Pulmonary artery endothelial cell (primary cell): ENCODE measurements at regions not wholly inside any gene's neighbourhood (a gene's known extent, or its start where the extent isn't known, plus 50 kb on each side); places are given as distances from the start of the nearest gene placed in this dataset.
A peak's percentile ranks its signal among the peaks of the same experiment; 100 is the strongest.

ENCODE experiments used
- DNase-seq: peaks from one replicate; pipeline ENCODE4 v3.0.0-alpha.2; 2011; ENCODE audit warnings: low read depth, low spot score

DNA sequence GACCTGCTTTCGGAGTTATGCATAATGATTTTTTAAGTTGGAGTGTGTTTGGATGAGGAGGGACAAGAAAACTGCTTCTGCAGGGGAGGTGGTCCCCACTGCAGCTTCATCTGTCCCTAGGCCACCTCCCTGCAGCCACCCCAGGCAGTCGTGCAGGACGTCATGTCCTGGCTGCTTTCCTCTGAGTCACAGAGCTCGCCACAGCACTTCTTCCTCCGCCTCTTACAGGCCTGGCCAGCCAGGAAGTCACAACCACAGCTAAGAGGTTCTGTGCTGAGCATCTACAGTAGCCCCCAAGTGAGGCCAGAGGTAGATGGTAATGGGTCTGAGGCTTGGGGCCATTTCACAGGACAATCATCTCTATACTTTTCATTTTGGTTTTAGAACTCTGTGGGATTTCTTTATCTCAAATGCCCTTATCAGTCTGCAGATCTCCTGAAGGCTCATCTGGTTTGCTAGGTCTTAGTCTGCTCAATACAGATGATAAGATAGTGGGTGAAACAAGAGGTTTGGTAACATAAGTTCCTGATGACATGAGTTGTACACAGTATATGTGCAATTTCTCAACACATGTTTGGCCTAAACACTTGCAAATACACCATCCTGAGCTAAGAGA, 106.4 kb downstream of the ARF6 start:
- DNase-seq: peak; percentile 44

DNA sequence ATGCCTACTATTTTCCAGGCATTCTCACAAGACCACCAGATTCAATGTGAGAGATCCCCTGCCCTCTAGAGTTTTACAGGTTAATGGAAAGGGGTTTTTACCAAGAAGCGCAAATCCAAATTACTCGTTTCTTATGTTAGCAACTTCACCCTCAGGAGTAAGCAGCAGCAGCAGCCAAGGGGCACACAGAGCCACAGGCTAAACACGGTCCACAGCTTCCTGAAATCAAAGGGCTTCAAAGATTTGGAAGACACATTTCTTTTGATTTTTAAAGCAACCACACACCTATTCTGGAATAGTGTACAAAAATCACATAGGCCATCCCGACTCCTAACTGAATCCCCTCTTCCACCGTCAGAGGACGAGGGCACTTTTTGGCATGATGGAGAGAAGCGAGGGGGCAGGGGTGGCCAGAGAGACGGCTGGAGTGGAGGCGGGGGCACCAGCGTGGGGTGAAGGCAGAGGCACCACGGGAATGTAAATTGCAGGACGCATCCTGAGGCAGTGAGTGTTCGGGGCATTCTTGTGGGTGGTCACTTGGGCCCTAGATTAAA, 107.0 kb downstream of the ARF6 start:
- DNase-seq: no peak

GRCh38 chr14:50000380-50001150, 107.7 kb downstream of the ARF6 start:
- DNase-seq: no peak

DNA sequence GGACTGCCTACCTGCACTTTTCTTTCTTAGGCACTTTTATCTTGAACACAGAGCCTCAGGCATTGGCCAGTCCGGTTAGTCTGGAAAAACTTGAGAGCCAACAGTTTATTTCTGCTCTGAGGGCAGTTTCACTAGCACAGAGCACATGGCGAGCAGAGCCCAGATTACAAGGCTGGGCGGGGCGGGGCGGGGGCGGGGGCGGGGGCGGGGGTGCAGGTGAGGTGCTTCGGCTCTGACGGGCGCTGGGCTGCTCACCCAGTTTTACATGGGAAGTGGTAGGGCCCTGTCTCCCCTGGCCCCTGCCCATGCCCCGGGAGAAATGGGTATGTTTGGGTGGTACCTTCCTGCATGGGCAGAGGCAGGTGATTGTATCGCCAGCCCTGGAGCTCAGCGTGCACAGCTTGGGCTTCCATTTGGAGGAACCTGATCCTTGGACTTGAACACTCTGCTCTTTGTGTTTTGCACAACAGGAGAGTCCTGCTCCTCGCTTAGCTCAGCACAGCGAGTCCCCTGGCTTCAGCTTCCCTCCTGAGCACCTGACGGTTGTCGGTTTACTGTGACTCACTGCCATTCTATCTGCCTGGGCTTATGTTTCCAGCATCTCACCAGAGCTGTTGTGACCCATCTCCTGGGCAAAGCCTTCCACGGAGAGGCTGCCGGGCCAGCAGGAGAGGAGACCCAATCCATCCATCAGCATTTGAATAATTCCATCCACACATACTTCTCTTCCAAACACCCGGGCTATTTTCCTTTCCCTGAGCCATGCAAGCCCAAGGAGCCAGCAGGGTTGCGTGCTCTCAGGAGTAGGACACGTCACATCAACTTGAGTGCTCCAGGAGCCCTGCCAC, 108.5 kb downstream of the ARF6 start:
- no peak for DNase-seq

- no peak for DNase-seq
These were observed 109.4 kb downstream of the ARF6 start for GRCh38 chr14:50001999-50002925.

DNA sequence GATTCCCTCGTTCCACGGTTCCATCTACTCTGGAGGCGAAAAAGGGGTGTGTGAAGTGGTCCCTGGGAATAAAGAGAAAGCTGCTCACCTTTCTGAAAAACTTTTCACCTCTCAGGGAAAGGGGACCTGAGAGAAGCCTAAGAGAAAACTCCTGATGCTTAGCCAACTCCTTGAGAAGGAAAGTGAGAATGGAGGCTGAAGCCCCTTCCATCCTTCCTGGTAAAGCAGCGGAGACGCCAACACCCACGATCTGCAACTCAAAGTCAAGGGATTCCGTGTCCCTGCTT, 110.0 kb downstream of the ARF6 start:
- no peak for DNase-seq

DNA sequence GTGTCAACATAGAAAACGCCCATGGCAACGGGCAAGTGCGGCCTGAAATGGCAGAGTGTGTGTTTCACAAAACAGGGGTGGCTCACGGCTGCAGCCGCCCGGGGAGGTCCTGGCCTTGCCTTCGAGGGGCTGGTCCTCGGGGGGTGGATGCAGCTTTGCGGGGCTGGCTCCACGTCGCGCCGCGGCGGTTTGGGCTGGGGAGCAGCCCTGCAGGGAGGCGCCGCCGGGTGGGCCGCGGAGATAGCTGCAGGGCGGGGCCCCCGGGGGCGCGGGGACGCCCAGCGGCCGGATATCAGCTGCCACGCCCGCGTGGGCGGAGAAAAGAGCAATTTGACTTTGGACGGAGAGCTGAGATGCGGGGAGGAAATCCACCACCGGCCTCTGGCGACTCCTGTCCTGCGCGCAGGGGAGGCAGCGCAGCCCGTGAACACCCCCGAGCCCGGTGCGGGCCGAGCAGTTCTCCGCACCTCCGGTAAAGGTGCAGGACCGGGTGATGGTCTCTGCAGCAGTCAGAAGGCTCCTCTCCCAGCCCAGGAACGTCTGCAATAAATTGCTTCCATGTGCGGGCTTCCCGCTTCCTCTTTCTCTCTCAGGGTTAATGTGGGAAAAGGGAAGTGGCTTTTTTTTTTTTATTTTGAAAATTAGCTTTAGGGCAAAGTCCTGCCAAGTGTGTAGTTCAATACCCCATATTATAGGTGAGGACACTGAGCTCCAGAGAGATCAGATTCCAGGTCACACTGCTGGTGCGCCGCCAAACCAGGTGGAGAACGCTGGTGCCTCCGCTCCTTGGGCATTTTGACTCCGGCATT, 110.5 kb downstream of the ARF6 start:
- no peak for DNase-seq

DNA sequence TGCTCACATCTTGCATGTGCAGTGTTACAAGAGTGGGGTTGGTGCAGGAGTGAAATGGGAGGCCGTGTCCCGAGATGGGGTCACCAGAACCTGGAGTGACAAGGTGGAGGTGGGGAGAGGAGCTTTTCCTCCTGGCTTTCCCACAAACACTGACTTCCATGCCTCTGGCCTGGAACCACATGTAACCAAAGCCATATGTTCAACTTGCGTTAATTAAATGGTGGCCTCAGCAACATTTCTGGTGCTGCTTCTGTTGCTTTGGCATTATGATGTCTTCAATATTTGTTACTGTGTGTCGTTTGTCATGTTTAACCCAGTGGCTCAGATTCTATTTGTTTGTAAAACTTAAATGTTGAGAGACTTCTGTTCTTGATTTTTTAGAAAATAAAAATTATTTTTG, 110.2 kb downstream of the VCPKMT start:
- DNase-seq: no peak

DNA sequence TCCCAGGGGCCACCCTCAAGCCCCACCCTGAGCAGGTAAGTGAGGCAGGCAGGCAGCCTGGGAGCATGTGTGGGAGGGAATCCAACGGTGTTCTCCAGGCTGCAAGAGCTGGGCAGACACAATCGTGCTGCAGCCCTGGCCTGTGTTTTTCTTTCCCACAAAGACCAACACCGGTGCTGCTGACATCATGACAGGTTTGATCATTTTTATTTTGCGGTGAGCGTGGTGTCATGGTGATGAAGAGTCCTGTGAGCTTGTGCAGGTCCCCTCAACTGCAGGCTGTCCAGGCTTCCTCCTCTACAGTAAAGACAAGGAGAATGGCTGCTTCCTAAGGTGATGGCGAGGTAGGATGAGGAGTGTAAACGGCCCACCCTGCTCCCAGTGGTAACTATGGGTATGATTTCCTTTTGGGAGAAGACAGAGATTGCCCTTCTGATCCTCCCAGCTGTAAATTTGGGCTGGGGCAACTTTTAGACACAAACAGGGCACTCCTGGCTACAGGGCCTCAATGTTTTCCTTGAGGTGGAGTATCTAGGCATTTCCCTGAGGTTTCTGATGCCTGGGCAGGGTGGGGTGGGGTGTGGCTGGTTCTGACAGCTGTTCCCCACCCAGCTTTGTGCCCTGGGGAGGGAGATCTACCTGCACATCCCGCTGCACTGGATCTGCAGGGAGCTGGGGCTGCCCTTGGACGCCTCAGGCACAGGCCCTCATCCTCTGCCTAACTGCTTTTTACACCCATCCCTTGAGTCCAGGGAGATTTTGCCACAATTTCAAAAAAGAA, 109.1 kb downstream of the VCPKMT start:
- no peak for DNase-seq

DNA sequence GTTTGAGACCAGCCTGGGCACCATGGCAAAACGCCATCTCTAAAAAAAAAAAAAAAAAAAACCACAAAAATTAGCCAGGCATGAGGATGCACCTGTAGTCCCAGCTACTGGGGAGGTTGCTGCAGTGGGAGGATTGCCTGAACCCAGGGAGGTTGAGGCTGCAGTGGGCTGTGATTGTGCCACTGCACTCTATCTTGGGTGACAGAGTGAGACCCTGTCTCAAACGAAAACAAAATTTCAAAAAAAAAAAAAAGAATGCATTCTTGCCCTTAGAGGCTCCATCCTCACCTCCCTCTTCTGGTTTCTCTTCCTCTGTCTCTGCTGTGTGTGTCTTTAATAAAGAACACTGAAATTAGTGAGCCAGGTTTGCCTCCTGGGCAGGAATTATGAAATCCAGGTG, 107.8 kb downstream of the VCPKMT start:
- no peak for DNase-seq

GRCh38 chr14:50008974-50009373, 107.4 kb downstream of the VCPKMT start:
- DNase-seq: no peak

GRCh38 chr14:50010752-50011151, 105.6 kb downstream of the VCPKMT start:
- DNase-seq: no peak

- no peak for DNase-seq
These were observed 105.1 kb downstream of the VCPKMT start for GRCh38 chr14:50011242-50011641.

GRCh38 chr14:50012644-50013043, 103.7 kb downstream of the VCPKMT start:
- DNase-seq: no peak

DNA sequence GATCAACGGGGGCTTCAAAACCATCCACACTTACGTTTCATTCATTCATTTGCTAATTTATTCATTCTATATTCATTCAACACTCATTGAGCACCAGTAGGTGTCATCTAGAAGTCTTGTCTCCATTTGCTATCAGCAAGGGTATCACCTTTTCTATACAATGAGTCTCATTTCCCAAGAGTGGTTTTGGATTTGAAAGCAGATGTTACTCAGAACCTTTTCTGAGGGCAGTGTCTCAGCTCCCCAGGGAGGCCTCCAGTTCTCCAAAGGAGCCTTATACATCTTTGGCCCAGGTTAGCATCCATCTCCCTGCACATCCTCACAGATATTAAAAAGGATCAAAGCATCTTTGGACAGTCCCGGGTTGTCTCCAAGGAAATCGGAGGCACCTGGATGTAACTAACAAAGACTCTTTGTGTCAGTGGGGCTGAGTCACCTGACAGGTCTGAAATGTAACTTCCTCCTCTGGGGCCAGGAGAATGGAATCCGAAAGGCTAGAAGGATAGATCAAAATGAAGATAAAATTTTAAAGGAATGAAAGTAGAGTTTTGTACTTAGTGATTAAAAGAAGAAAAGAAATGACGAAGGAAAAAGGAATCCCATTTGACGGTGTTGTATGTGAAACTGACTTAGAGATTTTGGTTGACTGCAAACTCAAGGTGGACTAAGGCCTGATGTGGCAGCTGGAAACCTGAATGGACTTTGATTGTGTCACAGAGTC, 103.0 kb downstream of the VCPKMT start:
- DNase-seq: no peak

DNA sequence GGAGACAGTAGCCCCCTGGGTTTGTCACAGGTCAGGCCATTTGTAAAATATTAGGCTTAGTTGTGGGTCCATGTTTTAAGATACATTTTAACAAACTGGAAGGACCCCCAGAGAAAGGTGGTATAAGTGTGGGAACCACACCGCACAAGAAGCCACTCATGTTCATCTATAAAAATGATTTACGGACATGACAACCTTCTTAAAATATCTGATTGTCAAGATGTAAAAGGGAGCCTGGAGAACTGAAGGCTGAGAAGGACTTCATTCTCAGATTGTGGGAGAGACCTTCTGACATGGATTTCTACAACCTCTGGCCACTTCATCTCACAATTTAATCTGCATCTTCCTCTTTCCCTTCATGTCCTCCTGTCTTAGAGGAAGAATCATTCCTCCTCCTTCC, 102.4 kb downstream of the VCPKMT start:
- DNase-seq: no peak

- no peak for DNase-seq
These were observed 101.5 kb downstream of the VCPKMT start for GRCh38 chr14:50014809-50015430.

DNA sequence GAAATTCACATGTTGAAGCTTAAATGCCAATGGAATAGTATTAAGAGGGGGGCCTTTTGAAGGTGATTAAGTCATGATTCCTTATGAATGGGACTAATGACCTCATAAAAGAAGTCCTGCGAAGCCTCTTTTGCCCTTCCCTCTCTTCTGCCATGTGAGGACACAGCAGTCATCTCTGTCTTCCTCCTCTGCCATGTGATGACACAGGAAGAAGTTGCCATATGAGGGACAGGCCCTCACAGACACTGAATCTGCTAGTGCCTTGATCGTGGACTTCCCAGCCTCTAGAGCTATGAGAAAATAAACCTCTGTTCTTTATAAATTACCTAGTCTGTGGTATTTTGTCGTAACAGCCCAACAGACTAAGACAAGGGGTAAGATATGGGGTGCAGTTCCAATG, 100.7 kb downstream of the VCPKMT start:
- no peak for DNase-seq
